MCF 10A (cell line): ENCODE measurements at regions not wholly inside any gene's neighbourhood (a gene's known extent, or its start where the extent isn't known, plus 50 kb on each side); places are given as distances from the start of the nearest gene placed in this dataset.
A peak's percentile ranks its signal among the peaks of the same experiment; 100 is the strongest.

Experiments
- BruUV-seq: library from RNA; stranded (reverse); fragments of 400-500 nt; replicated peaks from 2 replicates; lab custom pipeline; 2021; lab: Mats Ljungman, UMichigan
- CTCF ChIA-PET: fragments of 300-600 bp; sonication (Branson Sonifier 250); formaldehyde crosslinking; extraction: SDS; loops from one replicate; lab custom pipeline; 2021; ENCODE audit warnings: antibody characterized with exemption, inconsistent platforms; lab: Yijun Ruan, JAX
- POLR2A ChIA-PET: fragments of 300-600, 350-650 bp; sonication (Branson Sonifier 250); formaldehyde crosslinking; extraction: SDS; loops from one replicate; lab custom pipeline; 2020; ENCODE audit warnings: antibody characterized with exemption, inconsistent platforms; lab: Yijun Ruan, JAX
- DNase-seq: peaks from one replicate; pipeline ENCODE4 v3.0.0-alpha.2; 2018; ENCODE audit not compliant: unreplicated experiment
- H3K27ac Mint-ChIP-seq: one replicate; pipeline ENCODE4 v1.8.0; 2022; ENCODE audit warnings: mild to moderate bottlenecking, low read depth, mixed read lengths; ENCODE audit not compliant: unreplicated experiment
- H3K27me3 Mint-ChIP-seq: one replicate; pipeline ENCODE4 v1.8.0; 2022; ENCODE audit warnings: mixed read lengths; ENCODE audit not compliant: insufficient read depth, unreplicated experiment
- H3K36me3 Mint-ChIP-seq: one replicate; pipeline ENCODE4 v1.8.0; 2022; ENCODE audit warnings: mild to moderate bottlenecking, moderate library complexity, mixed read lengths; ENCODE audit not compliant: insufficient read depth, unreplicated experiment
- H3K4me1 Mint-ChIP-seq: one replicate; pipeline ENCODE4 v1.8.0; 2022; ENCODE audit warnings: mixed read lengths; ENCODE audit not compliant: insufficient read depth, unreplicated experiment
- H3K4me3 Mint-ChIP-seq: one replicate; pipeline ENCODE4 v1.8.0; 2022; ENCODE audit warnings: mild to moderate bottlenecking, moderate library complexity, mixed read lengths; ENCODE audit not compliant: unreplicated experiment
- H3K9me3 Mint-ChIP-seq: one replicate; pipeline ENCODE4 v1.8.0; 2022; ENCODE audit warnings: mixed read lengths; ENCODE audit not compliant: unreplicated experiment
- intact Hi-C: fragments of 100-400 bp; cut with micrococcal nuclease; formaldehyde crosslinking; loops from 2 replicates; pipeline ENCODE4 v1.14.1; 2022
- TF ChIP-seq, protein P1 (sequence below): fragments of 200-600 bp; IDR thresholded peaks from one replicate; pipeline ENCODE4 v1.8.0; 2022; ENCODE audit warnings: antibody characterized with exemption, mild to moderate bottlenecking; ENCODE audit not compliant: unreplicated experiment

DNA sequence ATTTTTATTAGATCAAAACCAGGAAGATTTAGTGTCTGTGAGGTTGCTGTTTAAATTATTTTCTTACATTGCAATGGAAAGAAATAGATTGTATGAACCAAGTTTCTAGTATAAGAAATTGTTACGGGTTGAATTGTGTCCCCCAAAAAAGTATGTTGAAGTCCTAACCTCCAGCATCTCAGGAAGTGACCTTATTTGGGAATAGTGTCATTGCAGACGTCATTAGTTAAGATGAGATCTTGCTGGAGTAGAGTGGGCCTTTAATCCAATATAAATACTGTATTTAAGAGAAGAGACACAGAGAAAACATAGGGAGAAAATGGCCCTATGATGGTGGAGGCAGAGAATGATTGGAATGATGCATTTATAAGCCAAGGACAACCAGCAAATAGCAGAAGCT lies 188.7 kb upstream of the SAMSN1 start:
- no TSS peak for BruUV-seq
- ChIA-PET CTCF (interaction anchor here (0.6 kb wide), 1 partner anchor 10 kb away, joined by 3 read pairs; no protein-coding TSS in a partner anchor), POLR2A (no interaction called here)
- H3K4me3 Mint-ChIP-seq, result no peak overlapping the region
- no peaks in the 10 kb centered on the region for H3K4me1 Mint-ChIP-seq
- no peak for DNase-seq
- no peaks in the 10 kb centered on the region for H3K36me3 Mint-ChIP-seq
- H3K27ac Mint-ChIP-seq, result no peak overlapping the region
- TF ChIP-seq, protein P1, sequence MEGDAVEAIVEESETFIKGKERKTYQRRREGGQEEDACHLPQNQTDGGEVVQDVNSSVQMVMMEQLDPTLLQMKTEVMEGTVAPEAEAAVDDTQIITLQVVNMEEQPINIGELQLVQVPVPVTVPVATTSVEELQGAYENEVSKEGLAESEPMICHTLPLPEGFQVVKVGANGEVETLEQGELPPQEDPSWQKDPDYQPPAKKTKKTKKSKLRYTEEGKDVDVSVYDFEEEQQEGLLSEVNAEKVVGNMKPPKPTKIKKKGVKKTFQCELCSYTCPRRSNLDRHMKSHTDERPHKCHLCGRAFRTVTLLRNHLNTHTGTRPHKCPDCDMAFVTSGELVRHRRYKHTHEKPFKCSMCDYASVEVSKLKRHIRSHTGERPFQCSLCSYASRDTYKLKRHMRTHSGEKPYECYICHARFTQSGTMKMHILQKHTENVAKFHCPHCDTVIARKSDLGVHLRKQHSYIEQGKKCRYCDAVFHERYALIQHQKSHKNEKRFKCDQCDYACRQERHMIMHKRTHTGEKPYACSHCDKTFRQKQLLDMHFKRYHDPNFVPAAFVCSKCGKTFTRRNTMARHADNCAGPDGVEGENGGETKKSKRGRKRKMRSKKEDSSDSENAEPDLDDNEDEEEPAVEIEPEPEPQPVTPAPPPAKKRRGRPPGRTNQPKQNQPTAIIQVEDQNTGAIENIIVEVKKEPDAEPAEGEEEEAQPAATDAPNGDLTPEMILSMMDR, result no peak
- H3K27me3 Mint-ChIP-seq, result no peaks in the 10 kb centered on the region
- H3K9me3 Mint-ChIP-seq, result no peaks in the 10 kb centered on the region
- intact Hi-C loops, result loop anchor here (10.0 kb wide), 1 partner anchor 290 kb away; no protein-coding TSS in a partner anchor

DNA sequence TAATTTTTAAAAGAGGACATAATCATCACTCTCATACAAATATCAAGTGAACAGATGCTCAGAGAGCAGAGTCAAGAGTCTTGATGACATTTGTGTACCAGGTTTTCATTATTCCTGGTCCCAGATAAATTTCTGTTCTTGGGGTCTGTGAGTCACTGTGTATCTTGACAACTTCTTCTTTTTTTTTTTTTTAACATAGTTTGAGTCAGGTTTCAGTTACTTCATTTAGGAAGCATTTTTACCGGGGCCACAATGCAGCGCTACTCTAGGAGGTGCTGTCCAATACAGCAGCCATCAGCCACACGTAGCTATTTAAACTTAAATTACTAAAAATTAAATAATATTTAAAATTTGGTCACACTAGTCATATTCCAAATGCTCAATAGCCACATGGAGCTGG lies 188.1 kb upstream of the SAMSN1 start:
- H3K27ac Mint-ChIP-seq, result peak overlapping the region; percentile 12
- no peaks in the 10 kb centered on the region for H3K27me3 Mint-ChIP-seq
- intact Hi-C loops, result loop anchor here (10.0 kb wide), 1 partner anchor 289 kb away; no protein-coding TSS in a partner anchor
- no peak overlapping the region for H3K4me3 Mint-ChIP-seq
- CTCF ChIA-PET, result no interaction called here
- POLR2A ChIA-PET, result no interaction called here
- no peaks in the 10 kb centered on the region for H3K4me1 Mint-ChIP-seq
- no peak for DNase-seq
- H3K9me3 Mint-ChIP-seq, result no peaks in the 10 kb centered on the region
- BruUV-seq, result no TSS peak
- H3K36me3 Mint-ChIP-seq, result no peaks in the 10 kb centered on the region
- TF ChIP-seq, protein P1, result no peak

DNA sequence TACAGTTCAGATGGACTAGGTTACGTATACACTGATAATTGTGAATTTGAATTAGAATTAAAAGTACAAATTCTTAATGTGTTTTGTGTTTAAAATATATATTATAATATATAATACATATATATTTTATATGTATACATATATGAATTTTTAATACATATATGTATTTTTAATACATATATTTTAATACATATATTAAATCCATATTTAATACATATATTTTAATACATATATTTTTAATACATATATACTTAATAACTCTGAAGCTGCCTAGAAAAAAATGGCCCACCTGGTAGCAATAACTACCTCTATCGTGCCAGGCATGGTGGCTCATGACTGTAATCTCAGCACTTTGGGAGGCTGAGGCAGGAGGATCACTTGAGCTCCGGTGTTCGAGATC lies 179.1 kb upstream of the SAMSN1 start:
- BruUV-seq, result no TSS peak
- Mint-ChIP-seq H3K36me3 (no peaks in the 10 kb centered on the region), H3K9me3 (no peaks in the 10 kb centered on the region), H3K4me3 (no peak overlapping the region), H3K27ac (no peak overlapping the region), H3K27me3 (no peaks in the 10 kb centered on the region), H3K4me1 (no peaks in the 10 kb centered on the region)
- TF ChIP-seq, protein P1, result no peak
- no peak for DNase-seq
- CTCF ChIA-PET, result interaction anchor here (0.7 to 1.6 kb wide), 4 partner anchors 10 to 153 kb away, joined by 3 to 9 read pairs (median 4); no protein-coding TSS in a partner anchor
- POLR2A ChIA-PET, result no interaction called here
- intact Hi-C loops, result no loop called here

DNA sequence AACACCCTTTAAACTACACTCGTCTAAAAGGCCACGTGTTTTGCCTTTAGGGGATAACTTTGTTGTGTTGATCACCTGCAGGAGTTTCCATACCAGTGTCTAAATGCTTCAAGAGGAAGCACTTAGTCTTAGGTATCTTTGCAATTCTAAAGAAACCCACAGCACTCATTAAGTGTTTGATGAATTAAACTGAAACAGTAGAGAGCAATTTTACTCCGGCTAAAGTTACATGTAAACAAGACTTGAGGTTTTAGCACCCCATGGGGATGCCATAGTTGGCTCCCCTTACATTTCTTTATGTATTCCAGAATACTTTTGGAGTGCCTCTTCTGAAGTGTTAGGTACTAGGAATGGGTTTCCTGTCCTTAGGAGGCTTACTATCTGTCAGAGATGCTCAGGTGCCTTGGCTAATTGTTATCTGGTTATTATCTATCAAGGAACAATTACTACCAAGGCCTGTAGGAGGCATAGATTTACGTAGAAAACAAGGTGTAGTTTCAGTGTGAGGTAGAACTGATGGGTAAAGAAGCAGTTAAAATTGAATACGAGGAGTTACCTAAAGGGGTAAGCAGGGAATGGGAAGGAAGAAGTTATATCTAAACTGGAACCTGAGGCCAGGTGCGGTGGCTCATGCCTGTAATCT lies 176.8 kb upstream of the SAMSN1 start:
- DNase-seq, result no peak
- TF ChIP-seq, protein P1, result no peak
- ChIA-PET POLR2A (no interaction called here), CTCF (interaction anchor here (0.7 kb wide), 1 partner anchor 319 kb away, joined by 3 read pairs; no protein-coding TSS in a partner anchor)
- no peaks in the 10 kb centered on the region for H3K36me3 Mint-ChIP-seq
- no peaks in the 10 kb centered on the region for H3K4me1 Mint-ChIP-seq
- no peak overlapping the region for H3K4me3 Mint-ChIP-seq
- no TSS peak for BruUV-seq
- peaks cover 6% of the 10 kb centered on the region for H3K9me3 Mint-ChIP-seq
- intact Hi-C loops, result no loop called here
- no peaks in the 10 kb centered on the region for H3K27me3 Mint-ChIP-seq
- H3K27ac Mint-ChIP-seq, result no peak overlapping the region
